Activated T-cell treated with anti-CD3 and anti-CD28 coated beads for 4 hours (primary cell): ENCODE measurements at regions not wholly inside any gene's neighbourhood (a gene's known extent, or its start where the extent isn't known, plus 50 kb on each side); places are given as distances from the start of the nearest gene placed in this dataset.

Experiments used
- DNase-seq: peaks from one replicate; pipeline ENCODE4 v3.0.0-alpha.2; 2020

GRCh38 chr14:101151226-101151926 is 247.9 kb upstream of the RTL1 start:
- DNase-seq, result no peak

GRCh38 chr14:101151927-101152305 is 248.4 kb upstream of the RTL1 start:
- no peak for DNase-seq

- no peak for DNase-seq
Observed at GRCh38 chr14:101152855-101153254, 249.3 kb upstream of the RTL1 start.

DNA sequence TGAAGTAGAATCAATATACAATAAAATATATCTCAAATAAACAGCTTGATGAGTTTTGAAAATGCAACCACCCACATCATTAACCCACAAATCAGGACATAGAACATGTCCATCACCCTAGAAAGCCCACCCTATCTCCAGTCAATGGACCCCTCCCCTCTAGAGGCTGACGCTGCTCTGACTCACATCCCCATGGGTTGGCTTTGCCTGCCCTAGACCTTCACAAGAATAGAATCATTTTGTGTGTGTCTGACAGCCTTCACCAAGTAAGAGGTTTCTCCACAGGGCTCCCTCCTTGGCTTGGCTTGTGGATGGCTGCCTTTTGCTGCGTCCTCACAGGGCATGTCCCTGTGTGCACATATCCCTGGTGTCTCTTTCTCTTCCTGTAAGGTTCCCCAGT is 250.2 kb upstream of the RTL1 start:
- DNase-seq, result no peak

- no peak for DNase-seq
Observed at GRCh38 chr14:101155575-101155974, 252.1 kb upstream of the RTL1 start.

DNA sequence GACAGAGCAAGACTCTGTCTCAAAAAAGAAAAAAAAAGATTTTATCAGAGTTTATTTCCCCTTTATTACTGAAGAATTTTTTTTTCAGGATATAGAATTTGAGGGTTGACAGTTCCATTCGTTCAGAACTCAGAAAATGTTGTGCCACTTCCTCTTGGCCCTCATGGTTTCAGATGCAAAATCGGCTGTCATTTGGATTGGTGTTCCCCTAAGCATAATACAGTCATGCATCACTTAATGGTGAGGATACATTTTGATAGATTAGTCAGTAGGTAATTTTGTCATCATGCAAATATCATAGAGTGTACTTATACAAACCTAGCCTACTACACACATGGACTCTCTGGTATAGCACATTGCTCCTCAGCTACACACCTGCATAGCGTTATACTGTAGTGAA is 263.9 kb upstream of the RTL1 start:
- no peak for DNase-seq

DNA sequence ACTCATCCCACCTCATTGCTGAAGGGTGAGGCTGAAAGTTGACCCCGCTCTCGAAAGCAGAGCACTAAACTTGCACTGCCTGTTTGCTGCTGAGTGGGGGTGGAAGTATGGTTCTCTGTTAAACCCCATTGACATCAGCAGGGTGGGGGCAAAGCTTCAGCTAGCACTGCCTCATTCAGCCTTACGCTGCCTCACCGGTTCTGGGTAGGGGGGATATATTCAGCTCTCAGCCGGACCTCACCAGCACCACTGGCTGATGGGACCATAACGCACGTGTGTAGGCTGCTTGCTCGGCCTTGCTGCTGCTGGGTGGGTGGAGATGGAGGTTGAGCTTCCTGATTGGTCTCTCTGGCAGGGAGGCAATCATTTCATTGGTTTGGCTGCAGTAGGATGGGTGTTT is 265.7 kb upstream of the RTL1 start:
- DNase-seq, result no peak

DNA sequence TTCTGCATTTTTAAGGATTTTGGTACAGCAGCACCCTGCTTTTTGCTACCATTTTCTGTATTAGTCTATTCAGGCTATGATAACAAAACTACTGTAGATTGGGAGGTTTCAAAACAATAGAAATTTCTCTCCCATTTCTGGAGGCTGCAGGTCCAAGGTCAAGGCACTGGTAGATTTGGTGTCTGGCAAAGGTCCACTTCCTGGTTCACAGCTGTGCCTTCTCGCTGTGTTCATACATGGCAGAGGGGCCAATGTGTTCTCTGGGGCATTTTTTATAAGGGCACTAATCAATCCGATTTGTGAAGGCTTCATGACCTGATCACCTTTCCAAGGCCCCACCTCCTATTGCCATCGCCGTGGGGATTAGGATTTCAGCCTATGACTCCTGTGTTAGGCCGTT is 268.1 kb upstream of the RTL1 start:
- no peak for DNase-seq

- DNase-seq, result no peak
Observed at GRCh38 chr14:101173698-101174521, 270.4 kb upstream of the RTL1 start.

DNA sequence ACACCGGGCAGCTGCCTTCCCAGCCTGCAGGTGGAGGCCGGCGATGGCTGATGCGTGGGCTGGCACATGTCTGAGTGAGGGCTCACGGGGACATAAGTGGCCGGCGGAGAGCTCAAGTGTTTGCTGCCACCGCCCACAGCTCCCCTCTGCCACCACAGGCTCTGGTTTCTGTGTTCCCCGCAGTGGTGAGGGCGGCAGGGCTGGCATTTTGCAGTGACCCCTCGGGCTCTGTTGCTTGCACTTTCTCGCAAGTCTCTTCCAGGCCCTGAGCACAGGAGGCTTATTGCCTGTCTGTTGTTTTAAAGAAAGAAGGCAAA is 271.0 kb upstream of the RTL1 start:
- no peak for DNase-seq

GRCh38 chr14:101174980-101175606 is 271.6 kb upstream of the RTL1 start:
- DNase-seq, result no peak

- DNase-seq, result no peak
Observed at GRCh38 chr14:101175731-101176534, 272.4 kb upstream of the RTL1 start.

GRCh38 chr14:101176535-101177205 is 273.1 kb upstream of the RTL1 start:
- DNase-seq, result no peak

- DNase-seq, result no peak
Observed at GRCh38 chr14:101177301-101177971, 273.9 kb upstream of the RTL1 start.

- DNase-seq, result no peak
Observed at GRCh38 chr14:101178184-101179072, 274.9 kb upstream of the RTL1 start.

- DNase-seq, result no peak
Observed at GRCh38 chr14:101179691-101180211, 276.2 kb upstream of the RTL1 start.

- no peak for DNase-seq
Observed at GRCh38 chr14:101181446-101182313, 278.2 kb upstream of the RTL1 start.

- no peak for DNase-seq
Observed at GRCh38 chr14:101182476-101182875, 279.0 kb upstream of the RTL1 start.

DNA sequence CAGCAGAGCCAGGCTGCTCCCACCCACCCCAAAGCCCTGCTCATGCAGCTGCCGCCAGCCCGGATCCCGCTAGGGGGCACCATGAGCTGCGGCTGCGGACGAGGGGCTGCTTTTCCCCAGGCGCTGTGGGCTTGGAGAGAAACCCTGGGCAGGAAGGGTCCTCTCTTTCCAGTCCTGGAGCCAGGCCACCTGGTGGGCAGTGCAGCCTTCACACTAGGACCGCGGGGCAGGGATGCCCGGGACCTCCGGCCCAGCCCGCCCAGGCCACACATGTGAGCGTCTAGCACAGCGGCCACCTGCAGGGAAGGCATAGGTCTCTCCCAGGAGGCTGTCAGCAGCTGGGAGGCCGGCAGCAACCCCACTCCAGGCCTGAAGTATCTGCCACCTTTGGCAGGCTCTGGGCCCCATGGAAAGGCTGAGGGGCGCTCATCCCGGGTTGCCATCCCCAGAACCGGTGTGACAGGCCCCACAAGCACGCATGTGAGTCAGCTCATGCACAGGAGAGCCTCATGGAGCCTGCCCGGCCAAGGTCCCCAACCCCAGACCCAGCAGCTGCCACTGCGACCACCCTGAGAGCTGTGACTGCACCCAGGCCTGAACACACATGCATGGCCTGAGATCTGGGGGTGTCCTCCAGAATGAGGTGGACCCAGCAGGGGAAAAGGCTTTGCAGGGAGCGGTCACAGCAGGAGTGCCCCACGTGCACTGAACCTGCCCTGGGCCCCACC is 280.0 kb upstream of the RTL1 start:
- DNase-seq, result no peak
